GM03348 (cell line): ENCODE measurements at regions not wholly inside any gene's neighbourhood (a gene's known extent, or its start where the extent isn't known, plus 50 kb on each side); places are given as distances from the start of the nearest gene placed in this dataset.

Source experiments
- DNase-seq: peaks from one replicate; pipeline ENCODE4 v3.0.0; 2012; ENCODE audit warnings: low spot score

- DNase-seq, result no peak
Measured at GRCh38 chr9:86893811-86894490, 53.4 kb downstream of the GAS1 start.

GRCh38 chr9:86892576-86892975, 54.7 kb downstream of the GAS1 start:
- DNase-seq, result no peak

GRCh38 chr9:86891886-86892437, 55.3 kb downstream of the GAS1 start:
- DNase-seq, result no peak

- DNase-seq, result no peak
Measured at GRCh38 chr9:86891091-86891490, 56.2 kb downstream of the GAS1 start.

GRCh38 chr9:86885232-86885631, 62.1 kb downstream of the GAS1 start:
- DNase-seq, result no peak

DNA sequence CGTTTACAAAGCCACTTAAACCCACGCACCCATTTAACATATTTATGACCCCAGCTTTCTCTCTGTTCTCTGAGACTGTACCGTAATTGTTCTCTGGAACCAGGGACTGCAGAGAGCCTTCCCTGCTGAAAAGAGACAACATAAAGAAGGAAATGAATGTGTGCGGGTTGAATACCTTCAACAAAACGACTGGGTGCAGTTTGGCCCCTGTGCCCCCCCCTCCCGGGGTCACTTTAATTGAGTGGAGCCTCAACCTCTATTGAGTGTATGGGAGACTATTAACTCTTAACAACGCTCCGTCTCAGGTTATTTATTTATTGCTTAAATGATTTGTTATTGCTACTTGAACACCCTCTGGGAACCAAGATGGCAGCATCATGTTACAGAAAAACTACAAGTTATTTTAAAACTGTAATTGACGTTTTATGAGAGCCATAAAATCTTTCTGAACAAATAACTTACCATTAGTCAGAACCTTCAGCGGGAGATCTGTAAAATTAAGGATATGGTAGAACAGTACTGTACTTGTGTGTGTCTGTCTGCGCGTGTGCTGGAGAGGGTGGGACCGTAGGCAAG, 70.6 kb downstream of the GAS1 start:
- no peak for DNase-seq

DNA sequence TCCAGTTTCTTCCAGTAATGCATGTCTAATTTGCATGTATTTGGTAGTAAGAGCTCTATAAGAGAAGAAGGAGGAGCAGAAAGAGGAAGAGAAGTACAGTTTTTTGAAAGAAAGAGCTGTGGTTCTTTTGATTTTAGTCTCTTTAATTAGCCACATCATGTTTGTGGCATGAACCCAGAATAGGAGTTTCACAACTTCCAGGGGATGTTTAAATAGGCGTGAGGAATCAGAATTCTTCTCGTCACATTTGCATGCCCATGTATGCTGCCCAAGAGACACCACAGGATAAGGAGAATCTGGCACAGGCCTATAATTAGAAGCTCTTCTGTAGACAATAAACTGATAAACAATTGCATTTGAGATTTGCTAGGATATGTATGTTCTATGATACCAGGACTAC, 78.7 kb downstream of the GAS1 start:
- DNase-seq, result no peak

- DNase-seq, result no peak
Measured at GRCh38 chr9:86867804-86868313, 79.4 kb downstream of the GAS1 start.

DNA sequence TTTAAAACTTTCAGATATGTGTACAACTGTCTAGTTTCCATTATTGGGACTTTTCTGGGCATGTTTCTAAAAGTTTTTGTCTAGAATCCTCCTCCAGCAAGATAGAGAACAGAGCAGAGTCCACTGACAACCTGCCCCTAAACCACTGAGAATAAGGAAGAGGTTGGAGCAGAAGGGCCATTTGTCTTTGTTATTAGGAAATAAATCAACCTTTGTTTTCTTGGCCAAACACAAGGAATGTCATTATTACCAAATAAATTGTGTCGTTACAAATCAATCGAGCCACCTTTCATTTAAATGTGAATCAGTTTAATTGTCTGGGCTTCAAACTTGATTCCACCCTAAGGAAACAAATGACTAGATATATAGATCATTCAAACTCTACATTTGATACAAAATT, 81.4 kb downstream of the GAS1 start:
- no peak for DNase-seq

DNA sequence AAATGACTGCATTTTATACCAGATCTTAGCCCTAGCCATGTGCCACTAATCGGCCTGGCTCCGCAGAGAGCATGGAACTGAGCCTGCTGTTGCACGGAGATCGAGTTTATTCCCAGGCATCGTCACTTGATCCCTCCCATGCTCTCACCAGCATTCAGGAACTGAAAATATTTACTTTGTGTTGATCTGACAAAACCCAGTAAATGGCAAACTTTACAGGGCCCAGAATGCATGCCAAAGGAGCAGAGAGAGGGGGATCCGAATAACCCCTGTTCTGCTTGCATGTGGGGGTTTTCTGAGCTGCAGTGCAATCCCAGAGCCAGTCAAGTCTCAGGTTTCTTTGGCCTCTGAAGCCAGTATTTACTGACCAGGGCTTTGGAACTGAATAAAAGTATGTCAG, 87.3 kb downstream of the GAS1 start:
- DNase-seq, result no peak

DNA sequence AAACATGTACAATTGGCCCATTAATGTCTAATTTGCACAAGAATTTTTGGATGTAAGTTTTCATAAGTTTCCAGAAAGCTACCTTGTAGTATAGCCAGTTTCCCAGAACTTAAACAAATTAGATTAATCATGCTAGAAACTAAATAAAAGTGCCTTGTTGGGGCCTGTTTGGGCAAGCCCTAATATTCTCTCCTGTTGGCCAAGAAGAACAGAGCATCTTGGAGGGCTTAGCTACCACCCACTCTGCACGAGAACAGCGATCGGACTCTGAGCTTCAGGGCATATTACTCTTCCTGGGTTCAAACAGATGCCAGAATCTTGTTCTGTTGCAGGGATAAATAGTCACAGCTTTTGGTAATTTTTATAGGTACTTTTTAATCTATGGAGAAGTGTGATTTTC, 88.2 kb downstream of the GAS1 start:
- no peak for DNase-seq

DNA sequence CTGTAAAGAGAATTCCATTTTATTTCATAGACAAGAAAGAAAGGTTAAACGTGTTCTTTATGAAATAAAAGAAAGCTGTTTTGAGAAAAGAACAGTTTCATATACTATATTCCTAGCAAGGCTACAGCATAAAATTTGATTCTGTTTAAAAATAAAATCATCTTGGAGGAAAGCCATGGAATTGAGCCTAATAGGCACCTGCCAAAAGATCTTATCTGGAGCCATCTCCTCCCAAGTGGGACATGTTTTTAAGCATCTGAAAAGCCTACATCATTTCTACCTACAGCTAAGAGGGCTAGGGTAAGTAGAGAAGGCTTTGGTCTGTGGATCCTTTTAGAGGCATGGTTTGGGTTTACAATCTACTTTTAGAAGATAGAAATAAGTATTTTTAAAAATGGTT, 89.3 kb downstream of the GAS1 start:
- DNase-seq, result no peak

DNA sequence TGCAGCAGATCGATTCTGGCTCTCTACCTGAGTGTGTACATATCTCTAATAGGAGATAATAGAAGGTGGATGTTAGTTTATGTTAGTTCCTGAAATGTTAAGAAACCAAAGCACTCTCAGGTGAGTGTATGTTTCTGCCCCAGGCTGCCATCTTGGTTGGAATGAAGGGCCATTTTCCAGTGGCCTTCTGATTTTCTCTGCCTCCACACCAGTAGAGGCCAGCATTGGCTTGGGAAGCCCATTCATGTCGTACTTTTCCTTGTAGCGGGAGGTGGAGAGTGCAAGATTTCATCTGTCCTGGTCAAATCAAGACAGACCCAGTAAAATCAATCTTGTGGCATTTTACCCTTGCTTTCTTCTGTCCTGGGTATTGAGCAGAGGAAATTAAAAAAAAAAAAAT, 91.0 kb downstream of the GAS1 start:
- no peak for DNase-seq

DNA sequence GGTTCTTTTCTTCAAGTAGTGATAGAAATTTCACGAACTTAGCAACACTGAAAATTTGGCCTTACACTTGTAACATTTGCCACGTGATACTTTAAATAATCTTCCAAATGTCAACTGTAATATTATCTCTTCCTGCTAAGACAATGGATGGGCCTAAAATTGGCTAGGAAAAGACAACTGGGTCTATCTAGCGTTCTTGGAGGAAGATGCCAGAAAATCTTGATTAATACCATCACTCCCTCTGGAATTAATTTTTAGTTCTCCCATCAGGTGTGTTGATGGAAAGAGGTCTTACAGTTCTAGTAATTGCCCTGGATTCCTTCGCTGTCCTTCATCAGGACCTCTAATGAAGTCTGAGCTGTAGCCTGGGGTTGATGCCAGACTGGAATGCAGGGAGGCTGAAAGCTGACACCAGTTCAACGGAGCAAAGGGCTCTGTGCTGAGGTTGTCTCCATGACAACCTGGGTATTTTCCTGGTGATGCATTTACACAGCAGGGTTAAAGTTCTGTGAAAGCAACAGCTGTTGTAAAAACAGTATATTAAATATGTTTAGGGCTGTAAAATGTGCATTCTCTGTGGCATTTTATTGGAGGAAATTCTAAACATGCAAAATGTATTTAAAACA, 92.3 kb downstream of the GAS1 start:
- peak; percentile 74 for DNase-seq

GRCh38 chr9:86846656-86847055, 100.7 kb downstream of the GAS1 start:
- DNase-seq, result peak; percentile 16

GRCh38 chr9:86843206-86843605, 104.1 kb downstream of the GAS1 start:
- peak; percentile 5 for DNase-seq

DNA sequence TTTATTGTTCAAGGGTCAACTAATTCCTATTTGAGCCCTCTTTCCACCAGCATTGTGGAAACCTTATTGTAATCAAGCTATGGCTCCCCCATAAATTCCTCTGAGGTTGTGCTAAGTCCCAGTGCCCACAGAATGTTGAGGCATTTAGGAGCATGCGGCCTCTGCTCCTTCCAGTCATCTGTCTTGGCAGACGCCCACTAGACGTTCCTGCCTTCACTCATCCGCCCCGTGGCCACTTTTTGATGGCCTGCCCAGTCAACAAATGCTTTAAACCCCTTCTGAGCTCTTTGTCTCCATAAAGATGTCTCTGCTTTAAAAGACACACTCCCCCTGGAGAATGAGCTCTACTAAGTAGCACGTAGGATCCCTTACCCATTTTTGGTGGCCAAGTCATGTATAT, 104.7 kb downstream of the GAS1 start:
- peak; percentile 5 for DNase-seq

DNA sequence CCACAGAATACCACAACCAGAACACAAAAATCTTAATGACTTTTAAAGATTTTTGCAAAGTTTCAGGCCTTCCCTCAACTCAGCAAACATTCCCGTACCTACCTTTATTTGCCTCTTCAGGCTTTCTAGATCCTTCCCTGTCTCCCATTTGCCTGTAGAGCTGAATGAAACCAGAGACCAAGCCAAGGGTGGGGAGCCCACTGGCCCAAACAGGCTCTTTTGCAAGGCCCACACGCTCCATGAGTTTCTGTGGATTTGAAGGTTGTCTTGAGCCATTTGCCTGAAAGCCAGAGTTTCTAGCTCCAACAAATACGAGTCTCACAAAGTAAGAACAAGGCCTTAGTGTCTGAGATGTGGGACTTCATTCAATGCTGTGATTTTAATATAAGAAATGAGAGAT, 107.8 kb downstream of the GAS1 start:
- no peak for DNase-seq

- no peak for DNase-seq
Measured at GRCh38 chr9:86838519-86839497, 108.5 kb downstream of the GAS1 start.

- no peak for DNase-seq
Measured at GRCh38 chr9:86837345-86837744, 110.0 kb downstream of the GAS1 start.

GRCh38 chr9:86836797-86837196, 110.5 kb downstream of the GAS1 start:
- no peak for DNase-seq

DNA sequence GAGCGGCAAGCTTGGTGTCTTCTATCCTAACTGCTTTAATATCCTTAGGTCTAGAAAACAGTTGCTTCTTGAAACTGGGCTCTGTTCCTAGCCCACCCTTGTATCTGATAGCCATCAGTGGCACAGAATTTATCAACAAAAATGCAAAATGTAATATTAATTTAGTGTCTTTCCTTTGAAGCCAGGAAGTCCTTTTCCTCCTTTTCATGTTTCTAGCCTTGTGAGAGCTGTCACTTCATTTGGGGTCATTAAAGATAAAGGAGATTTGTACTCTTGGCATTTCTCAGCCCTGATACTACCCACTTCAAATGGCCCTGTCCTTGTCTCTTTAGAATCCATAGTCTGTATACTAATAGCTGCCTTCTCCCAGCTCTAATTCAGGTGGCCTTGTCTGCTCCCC, 111.0 kb downstream of the GAS1 start:
- DNase-seq, result no peak
